ENCODE measurements at regions not wholly inside any gene's neighbourhood (a gene's known extent, or its start where the extent isn't known, plus 50 kb on each side); places are given as distances from the start of the nearest gene placed in this dataset.

DNA sequence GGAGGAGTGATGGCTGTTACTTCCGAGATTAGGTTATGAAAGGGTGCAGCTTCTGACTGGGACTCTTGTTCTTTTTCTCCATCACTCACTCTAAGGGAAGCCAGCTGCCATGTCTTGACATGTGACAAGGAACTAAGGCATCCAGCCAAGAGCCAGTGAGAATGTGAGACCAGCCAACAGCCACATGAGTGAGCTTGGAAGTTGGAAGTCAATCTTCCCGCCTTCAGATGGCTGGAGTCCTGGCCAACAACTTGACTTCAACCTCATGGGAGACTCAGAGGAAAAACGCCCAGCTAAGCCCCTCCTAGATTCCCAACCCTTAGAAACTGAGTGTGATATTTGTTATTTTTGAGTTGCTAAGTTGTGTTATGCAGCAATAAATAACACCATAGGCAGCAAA, 201.1 kb downstream of the SNX18 start:
- TF ChIP-seq POLR2A (IDR thresholded peaks at IDR 0.05) (no peak), CTCF (IDR thresholded peaks at IDR 0.05) (no peak)
